ENCODE measurements at regions not wholly inside any gene's neighbourhood (a gene's known extent, or its start where the extent isn't known, plus 50 kb on each side); places are given as distances from the start of the nearest gene placed in this dataset.
"Not testable (repeated sequence)": the region's sequence is repeated elsewhere in the genome, so short reads cannot be mapped to it uniquely, and the experiment has no call there.

GRCh38 chr1:5733596-5733995 is 258.6 kb downstream of the NPHP4 start:
- no peak for DNase-seq (ENCODE audit: low spot score)

- DNase-seq (ENCODE audit: low spot score): no peak
These were observed 261.2 kb downstream of the NPHP4 start for GRCh38 chr1:5731110-5731423.

GRCh38 chr1:5730272-5731109 is 261.7 kb downstream of the NPHP4 start:
- DNase-seq (ENCODE audit: low spot score): no peak

GRCh38 chr1:5729636-5730145 is 262.5 kb downstream of the NPHP4 start:
- no peak for DNase-seq (ENCODE audit: low spot score)

- DNase-seq (ENCODE audit: low spot score): no peak
These were observed 263.4 kb downstream of the NPHP4 start for GRCh38 chr1:5728663-5729355.

- no peak for DNase-seq (ENCODE audit: low spot score)
These were observed 264.2 kb downstream of the NPHP4 start for GRCh38 chr1:5727871-5728643.

- no peak for DNase-seq (ENCODE audit: low spot score)
These were observed 265.0 kb downstream of the NPHP4 start for GRCh38 chr1:5727191-5727590.

- not testable (repeated sequence) for DNase-seq (ENCODE audit: low spot score)
These were observed 265.5 kb downstream of the NPHP4 start for GRCh38 chr1:5726586-5727184.

GRCh38 chr1:5725855-5726585 is 266.2 kb downstream of the NPHP4 start:
- no peak for DNase-seq (ENCODE audit: low spot score)

- DNase-seq (ENCODE audit: low spot score): no peak
These were observed 266.8 kb downstream of the NPHP4 start for GRCh38 chr1:5725406-5725805.

GRCh38 chr1:5724847-5725246 is 267.4 kb downstream of the NPHP4 start:
- DNase-seq (ENCODE audit: low spot score): no peak

- DNase-seq (ENCODE audit: low spot score): no peak
These were observed 269.5 kb downstream of the NPHP4 start for GRCh38 chr1:5722635-5723164.

- DNase-seq (ENCODE audit: low spot score): no peak
These were observed 270.5 kb downstream of the NPHP4 start for GRCh38 chr1:5721634-5722215.

GRCh38 chr1:5720936-5721335 is 271.3 kb downstream of the NPHP4 start:
- DNase-seq (ENCODE audit: low spot score): no peak

- DNase-seq (ENCODE audit: low spot score): no peak
These were observed 271.7 kb downstream of the NPHP4 start for GRCh38 chr1:5720484-5720883.

- no peak for DNase-seq (ENCODE audit: low spot score)
These were observed 272.2 kb downstream of the NPHP4 start for GRCh38 chr1:5720045-5720444.

GRCh38 chr1:5718831-5719632 is 273.2 kb downstream of the NPHP4 start:
- no peak for DNase-seq (ENCODE audit: low spot score)

GRCh38 chr1:5717031-5717682 is 275.1 kb downstream of the NPHP4 start:
- DNase-seq (ENCODE audit: low spot score): no peak

- no peak for DNase-seq (ENCODE audit: low spot score)
These were observed 276.1 kb downstream of the NPHP4 start for GRCh38 chr1:5716126-5716525.

Measured in left forelimb (tissue), 1 donor.